MM.1S (cell line): ENCODE measurements at regions not wholly inside any gene's neighbourhood (a gene's known extent, or its start where the extent isn't known, plus 50 kb on each side); places are given as distances from the start of the nearest gene placed in this dataset.
A peak's percentile ranks its signal among the peaks of the same experiment; 100 is the strongest.

Source experiments
- DNase-seq: peaks from one replicate; pipeline ENCODE4 v3.0.0-alpha.2; 2015
- H2AFZ ChIP-seq: fragments of 300-600 bp; sonication (generic); 2 replicates; pipeline ENCODE4 v1.6.0; 2016; ENCODE audit warnings: antibody characterized with exemption, low read length
- H3F3A ChIP-seq: fragments of 300-600 bp; sonication (generic); 2 replicates; pipeline ENCODE4 v1.6.1; 2016; ENCODE audit warnings: mild to moderate bottlenecking, antibody characterized with exemption, low read length, moderate library complexity, mixed read lengths; ENCODE audit not compliant: insufficient read depth
- H3K27ac ChIP-seq: fragments of 300-600 bp; sonication (generic); 2 replicates; pipeline ENCODE4 v1.5.1; 2016; ENCODE audit warnings: mild to moderate bottlenecking, low read length
- H3K27me3 ChIP-seq: fragments of 300-600 bp; sonication (generic); replicated peaks from 2 replicates; pipeline ENCODE4 v1.6.0; 2016; ENCODE audit warnings: low read length; ENCODE audit not compliant: insufficient read depth
- H3K36me3 ChIP-seq: fragments of 300-600 bp; sonication (generic); replicated peaks from 2 replicates; pipeline ENCODE4 v1.6.1; 2016; ENCODE audit warnings: mild to moderate bottlenecking, low read length, mixed read lengths; ENCODE audit not compliant: insufficient read depth
- H3K4me1 ChIP-seq: fragments of 300-600 bp; sonication (generic); 2 replicates; pipeline ENCODE4 v1.6.1; 2016; ENCODE audit warnings: low read length, mixed read lengths
- H3K4me2 ChIP-seq: fragments of 300-600 bp; sonication (generic); 2 replicates; pipeline ENCODE4 v1.6.0; 2016; ENCODE audit warnings: low read depth, low read length
- H3K4me3 ChIP-seq: fragments of 300-600 bp; sonication (generic); 2 replicates; pipeline ENCODE4 v1.5.1; 2016; ENCODE audit warnings: low read length, mixed read lengths
- H3K79me2 ChIP-seq: fragments of 300-600 bp; sonication (generic); 2 replicates; pipeline ENCODE4 v1.6.1; 2016; ENCODE audit warnings: mixed run types, low read length, mixed read lengths
- H3K9ac ChIP-seq: fragments of 300-600 bp; sonication (generic); 2 replicates; pipeline ENCODE4 v1.6.1; 2016; ENCODE audit warnings: low read length, mixed read lengths
- H3K9me2 ChIP-seq: fragments of 300-600 bp; sonication (generic); replicated peaks from 2 replicates; pipeline ENCODE4 v1.6.1; 2016; ENCODE audit warnings: mild to moderate bottlenecking, low read length, mixed read lengths; ENCODE audit not compliant: insufficient read depth
- H3K9me3 ChIP-seq: fragments of 300-600 bp; sonication (generic); replicated peaks from 2 replicates; pipeline ENCODE4 v1.6.1; 2016; ENCODE audit warnings: mild to moderate bottlenecking, low read length, mixed read lengths; ENCODE audit not compliant: insufficient read depth
- H4K20me1 ChIP-seq: fragments of 300-600 bp; sonication (generic); 2 replicates; pipeline ENCODE4 v1.6.1; 2016; ENCODE audit warnings: mild to moderate bottlenecking, low read length, moderate library complexity, mixed read lengths; ENCODE audit not compliant: insufficient read depth
- CTCF ChIP-seq: fragments of 300-600 bp; sonication (generic); IDR thresholded peaks from 2 replicates; pipeline ENCODE4 v1.5.1; 2016; ENCODE audit warnings: antibody characterized with exemption, low read length, mixed read lengths
- EZH2 ChIP-seq: fragments of 300-600 bp; sonication (generic); optimal IDR thresholded peaks from 2 replicates; pipeline ENCODE3; 2017; ENCODE audit warnings: low read depth, mild to moderate bottlenecking, antibody characterized with exemption, low read length, mixed read lengths
- EZH2phosphoT487 ChIP-seq: fragments of 300-600 bp; sonication (generic); IDR thresholded peaks from 2 replicates; pipeline ENCODE4 v1.6.1; 2018; ENCODE audit warnings: antibody characterized with exemption, low read length

DNA sequence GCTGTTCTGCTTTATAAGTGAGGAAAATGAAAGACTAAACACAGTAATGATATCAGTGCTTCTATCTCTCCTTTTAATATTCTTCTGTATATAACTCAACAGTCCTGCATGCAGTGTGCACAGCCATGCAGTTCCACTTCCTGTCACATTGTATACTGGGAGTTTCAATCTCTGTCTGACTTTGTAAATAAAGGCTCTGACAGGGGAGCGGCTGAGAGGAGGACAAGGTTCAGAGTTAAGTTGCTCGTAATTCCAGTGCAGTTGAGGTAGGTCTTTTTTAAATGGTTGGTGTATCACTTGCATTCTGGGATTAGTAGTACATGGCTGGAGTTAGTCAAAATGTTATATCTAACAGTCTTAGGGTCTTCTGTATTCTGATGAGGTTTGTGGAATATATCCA is 264.5 kb downstream of the OLFM3 start:
- DNase-seq: peak; percentile 50
- no peak for TF ChIP-seq EZH2
- TF ChIP-seq EZH2phosphoT487: no peak
- TF ChIP-seq CTCF: no peak
- H3K4me1 ChIP-seq: peaks cover 19% of the 10 kb centered on the region
- no peaks in the 10 kb centered on the region for H4K20me1 ChIP-seq
- H3K27me3 ChIP-seq: no peaks in the 10 kb centered on the region
- no peak overlapping the region for H2AFZ ChIP-seq
- no peak overlapping the region for H3K27ac ChIP-seq
- H3F3A ChIP-seq: peaks cover 8% of the 10 kb centered on the region
- no peaks in the 10 kb centered on the region for H3K79me2 ChIP-seq
- H3K9me3 ChIP-seq: no peaks in the 10 kb centered on the region
- peak overlapping the region; percentile 24; the same call in 1 of the 2 replicates for H3K4me2 ChIP-seq
- H3K9me2 ChIP-seq: no peaks in the 10 kb centered on the region
- H3K36me3 ChIP-seq: no peaks in the 10 kb centered on the region
- no peak overlapping the region for H3K9ac ChIP-seq
- no peak overlapping the region for H3K4me3 ChIP-seq

DNA sequence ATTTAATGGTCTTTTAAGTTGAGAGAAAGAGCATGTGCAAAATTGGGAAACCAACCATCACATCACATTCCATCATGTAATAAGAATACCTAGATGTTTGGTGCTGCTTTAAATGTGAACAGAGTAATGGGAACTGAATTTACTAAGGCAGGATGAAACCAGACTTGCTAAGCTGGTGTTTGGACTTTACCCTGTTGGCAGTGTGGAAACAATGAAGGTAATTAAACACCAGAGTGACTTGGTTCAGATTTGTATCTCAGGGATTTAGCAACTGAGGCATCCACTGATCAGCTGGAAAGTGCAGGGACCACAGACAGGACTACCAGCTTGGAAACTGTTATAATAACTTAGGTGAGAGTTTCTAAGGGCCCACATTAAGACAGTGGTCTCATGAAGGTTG is 263.4 kb downstream of the OLFM3 start:
- Histone ChIP-seq H3K27ac (no peak overlapping the region), H3K4me1 (peaks cover 11% of the 10 kb centered on the region; the same call in 1 of the 2 replicates), H3K36me3 (no peaks in the 10 kb centered on the region), H3K4me3 (no peak overlapping the region), H3K9me2 (no peaks in the 10 kb centered on the region), H2AFZ (no peak overlapping the region), H3K9me3 (no peaks in the 10 kb centered on the region), H3K4me2 (no peak overlapping the region), H3F3A (peaks cover 3% of the 10 kb centered on the region; the same call in 1 of the 2 replicates), H3K79me2 (no peaks in the 10 kb centered on the region), H3K27me3 (no peaks in the 10 kb centered on the region), H3K9ac (no peak overlapping the region), H4K20me1 (no peaks in the 10 kb centered on the region)
- TF ChIP-seq CTCF (no peak), EZH2 (no peak), EZH2phosphoT487 (no peak)
- DNase-seq: no peak

DNA sequence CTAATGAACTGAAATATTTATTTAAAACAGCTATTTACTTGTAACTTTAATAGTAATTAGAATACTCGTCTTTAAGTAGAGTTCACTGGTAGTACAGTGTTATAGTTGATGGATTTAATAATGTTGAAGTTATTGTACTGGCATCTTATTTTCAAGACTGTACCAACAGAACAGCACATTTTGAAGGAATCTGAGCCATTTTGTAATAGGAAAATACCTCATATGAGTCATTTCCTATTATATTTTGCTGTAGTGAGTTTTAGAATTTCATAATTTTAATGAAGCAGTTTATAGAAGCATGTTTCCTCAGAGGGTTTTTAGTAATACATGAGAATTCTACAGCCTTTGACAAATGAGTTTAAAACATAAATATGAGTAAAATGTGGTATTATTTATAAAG is 258.3 kb downstream of the OLFM3 start:
- Histone ChIP-seq H3K27ac (no peak overlapping the region), H3K9me2 (no peaks in the 10 kb centered on the region), H3K36me3 (no peaks in the 10 kb centered on the region), H3K79me2 (no peaks in the 10 kb centered on the region), H4K20me1 (no peaks in the 10 kb centered on the region), H3K4me2 (no peak overlapping the region), H3F3A (no peaks in the 10 kb centered on the region), H3K9ac (no peak overlapping the region), H3K4me1 (0 out of 2 replicates have a peak, but pooled peaks cover 4% of the 10 kb centered on the region), H3K4me3 (no peak overlapping the region), H3K9me3 (no peaks in the 10 kb centered on the region), H2AFZ (no peak overlapping the region), H3K27me3 (no peaks in the 10 kb centered on the region)
- DNase-seq: no peak
- TF ChIP-seq EZH2 (no peak), CTCF (no peak), EZH2phosphoT487 (no peak)
